ENCODE measurements at regions not wholly inside any gene's neighbourhood (a gene's known extent, or its start where the extent isn't known, plus 50 kb on each side); places are given as distances from the start of the nearest gene placed in this dataset.
A peak's percentile ranks its signal among the peaks of the same experiment; 100 is the strongest.
"Not testable (repeated sequence)": the region's sequence is repeated elsewhere in the genome, so short reads cannot be mapped to it uniquely, and the experiment has no call there.

- in situ Hi-C loops (cut with HindIII; ENCODE audit: low pct_unique_long_range_greater_than_20kb, low sequenced_read_pairs): not testable (repeated sequence)
- peak; percentile 11 to 35 for DNase-seq (ENCODE audit: low read depth in 1 of 2, low spot score in 1 of 2)
Observed at GRCh38 chr1:146478125-146478720, 249.4 kb upstream of the NOTCH2NLA start.

DNA sequence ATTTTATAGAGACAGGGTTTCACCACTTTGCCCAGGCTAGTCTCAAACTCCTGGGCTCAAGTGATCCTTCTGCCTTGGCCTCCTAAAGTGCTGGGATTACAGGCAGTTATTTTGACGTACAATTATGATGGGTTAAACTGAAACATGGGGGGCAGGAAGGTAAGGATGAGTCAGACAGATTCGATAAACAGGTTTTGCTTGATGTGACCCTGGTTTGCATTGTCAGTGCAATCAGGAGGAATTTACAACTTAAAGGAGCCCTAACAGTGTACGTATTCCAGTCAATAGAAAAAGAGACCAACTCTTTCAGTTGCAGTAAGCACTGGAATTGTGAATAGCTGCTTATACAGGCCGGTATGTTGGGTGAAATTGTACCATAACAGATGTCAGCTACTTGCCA, 246.3 kb upstream of the NOTCH2NLA start:
- DNase-seq (ENCODE audit: low read depth in 1 of 2, low spot score in 1 of 2); in situ Hi-C loops (cut with HindIII; ENCODE audit: low pct_unique_long_range_greater_than_20kb, low sequenced_read_pairs): not testable (repeated sequence)

GRCh38 chr1:146474216-146474615, 245.4 kb upstream of the NOTCH2NLA start:
- DNase-seq (ENCODE audit: low read depth in 1 of 2, low spot score in 1 of 2); in situ Hi-C loops (cut with HindIII; ENCODE audit: low pct_unique_long_range_greater_than_20kb, low sequenced_read_pairs): not testable (repeated sequence)

DNA sequence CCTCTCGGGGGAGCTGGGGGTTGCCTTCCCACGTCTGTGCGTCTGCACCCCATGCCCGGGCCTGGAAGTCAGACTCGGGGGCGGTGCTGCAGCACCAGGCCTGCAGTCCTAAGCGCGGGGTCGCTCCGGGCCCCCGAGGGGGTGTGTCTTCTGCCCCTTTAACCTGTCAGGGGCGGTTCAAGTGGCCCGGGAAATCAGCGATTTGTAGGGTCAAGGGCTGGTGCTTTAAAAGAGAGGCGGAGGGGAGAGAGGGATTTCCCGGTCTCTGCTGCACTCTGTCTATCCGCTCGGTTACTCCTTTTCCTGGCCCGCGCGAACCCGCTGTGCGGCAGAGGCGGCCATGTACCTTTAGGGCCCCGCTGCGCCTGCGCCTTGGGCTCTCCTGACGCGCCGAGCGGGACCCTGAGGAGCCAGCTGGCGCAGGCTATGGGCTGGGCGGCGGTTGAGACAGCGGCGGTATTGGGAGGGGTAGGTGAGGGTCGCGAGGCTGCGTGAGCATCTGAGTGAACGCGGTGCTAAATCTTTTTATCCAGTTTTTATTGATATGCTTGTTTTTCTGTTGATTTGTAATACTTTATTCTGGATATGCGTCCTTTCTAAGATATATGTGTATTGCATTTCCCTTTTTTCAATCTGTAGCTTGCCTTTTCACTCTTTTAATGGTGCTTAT, 243.5 kb upstream of the NOTCH2NLA start:
- DNase-seq (ENCODE audit: low read depth in 1 of 2, low spot score in 1 of 2): peak in 1 of 2 experiments; percentile 66
- in situ Hi-C loops (cut with HindIII; ENCODE audit: low pct_unique_long_range_greater_than_20kb, low sequenced_read_pairs): not testable (repeated sequence)

GRCh38 chr1:146459939-146460338, 231.1 kb upstream of the NOTCH2NLA start:
- in situ Hi-C loops (cut with HindIII; ENCODE audit: low pct_unique_long_range_greater_than_20kb, low sequenced_read_pairs); DNase-seq (ENCODE audit: low read depth in 1 of 2, low spot score in 1 of 2): not testable (repeated sequence)

DNA sequence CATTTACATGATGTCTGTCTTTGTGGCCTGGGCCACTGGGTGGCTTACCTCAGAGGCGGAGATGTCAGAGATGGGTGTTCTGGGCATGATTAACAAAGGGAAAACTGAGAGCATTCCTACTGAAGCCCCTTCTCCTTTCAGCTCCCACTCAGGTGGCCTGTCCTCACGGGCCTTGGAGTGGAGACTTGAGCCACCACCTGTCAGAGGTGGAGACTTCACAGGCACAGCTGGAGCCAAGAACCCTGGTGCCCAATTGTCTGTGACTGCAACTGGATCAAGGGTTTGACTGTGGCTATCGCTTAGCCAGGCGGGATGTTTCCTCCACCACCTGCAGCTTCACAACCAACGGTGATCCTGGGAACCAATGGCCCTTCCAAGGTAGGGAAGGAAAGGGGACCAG, 230.5 kb upstream of the NOTCH2NLA start:
- DNase-seq (ENCODE audit: low read depth in 1 of 2, low spot score in 1 of 2); in situ Hi-C loops (cut with HindIII; ENCODE audit: low pct_unique_long_range_greater_than_20kb, low sequenced_read_pairs): not testable (repeated sequence)

DNA sequence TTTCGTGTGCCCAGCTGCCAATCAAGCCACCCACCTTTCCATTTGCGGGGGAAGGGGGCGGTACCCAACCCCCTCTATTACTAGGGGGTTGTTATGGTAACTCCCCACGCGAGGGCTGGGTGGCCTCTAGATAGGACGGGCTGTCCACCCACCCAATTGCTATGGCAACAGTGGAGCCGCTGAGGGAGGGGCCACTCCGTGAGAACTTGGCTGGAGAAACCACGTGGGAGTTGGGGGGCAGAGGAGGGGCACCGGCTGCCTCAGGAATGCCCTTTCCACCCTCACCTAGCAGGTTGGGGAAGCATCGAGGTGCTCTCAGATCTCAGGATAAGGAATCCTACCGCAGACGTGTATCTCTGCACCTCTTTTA, 220.0 kb upstream of the NOTCH2NLA start:
- DNase-seq (ENCODE audit: low read depth in 1 of 2, low spot score in 1 of 2); in situ Hi-C loops (cut with HindIII; ENCODE audit: low pct_unique_long_range_greater_than_20kb, low sequenced_read_pairs): not testable (repeated sequence)

GRCh38 chr1:146448212-146448876, 219.5 kb upstream of the NOTCH2NLA start:
- DNase-seq (ENCODE audit: low read depth in 1 of 2, low spot score in 1 of 2); in situ Hi-C loops (cut with HindIII; ENCODE audit: low pct_unique_long_range_greater_than_20kb, low sequenced_read_pairs): not testable (repeated sequence)

- in situ Hi-C loops (cut with HindIII; ENCODE audit: low pct_unique_long_range_greater_than_20kb, low sequenced_read_pairs): not testable (repeated sequence)
- peak in 1 of 2 experiments; percentile 6 for DNase-seq (ENCODE audit: low read depth in 1 of 2, low spot score in 1 of 2)
Observed at GRCh38 chr1:146443871-146444222, 215.0 kb upstream of the NOTCH2NLA start.

DNA sequence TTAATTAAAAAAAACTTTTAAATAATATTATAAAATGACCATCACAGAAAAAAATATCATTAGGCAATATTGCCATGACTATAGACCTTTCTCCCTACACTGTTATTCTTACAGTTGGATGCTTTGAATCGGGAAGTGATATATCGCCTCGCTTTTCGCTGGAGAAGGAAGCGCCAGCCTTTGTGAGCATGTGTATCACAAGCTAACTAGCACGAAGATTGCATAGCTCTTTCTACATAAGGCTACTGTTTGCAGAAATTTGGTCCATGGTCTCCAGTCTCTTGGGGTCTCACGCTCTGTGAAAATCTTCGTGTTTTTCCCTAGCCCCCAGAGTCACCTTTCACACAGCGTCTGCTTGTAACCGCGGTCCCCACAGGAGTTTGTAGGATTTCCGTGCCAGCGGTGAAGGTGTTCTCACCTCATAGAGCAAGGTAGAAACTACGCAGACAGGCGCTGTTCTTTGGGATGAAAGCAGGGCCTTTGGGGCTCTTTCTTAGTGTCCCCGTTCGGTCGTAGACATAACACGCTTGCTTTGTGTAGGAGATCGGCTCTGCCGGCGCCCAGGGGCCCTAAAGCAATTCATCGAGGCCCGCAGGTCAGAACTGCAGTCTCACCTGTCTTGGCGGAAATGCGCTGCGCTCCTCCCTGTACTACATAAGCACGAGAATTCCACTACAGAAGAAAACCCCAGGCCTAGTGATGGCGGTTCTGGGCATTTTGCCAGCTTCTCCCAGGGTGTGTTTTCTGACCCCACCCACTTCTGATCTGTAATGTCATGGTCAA, 214.5 kb upstream of the NOTCH2NLA start:
- in situ Hi-C loops (cut with HindIII; ENCODE audit: low pct_unique_long_range_greater_than_20kb, low sequenced_read_pairs): not testable (repeated sequence)

DNA sequence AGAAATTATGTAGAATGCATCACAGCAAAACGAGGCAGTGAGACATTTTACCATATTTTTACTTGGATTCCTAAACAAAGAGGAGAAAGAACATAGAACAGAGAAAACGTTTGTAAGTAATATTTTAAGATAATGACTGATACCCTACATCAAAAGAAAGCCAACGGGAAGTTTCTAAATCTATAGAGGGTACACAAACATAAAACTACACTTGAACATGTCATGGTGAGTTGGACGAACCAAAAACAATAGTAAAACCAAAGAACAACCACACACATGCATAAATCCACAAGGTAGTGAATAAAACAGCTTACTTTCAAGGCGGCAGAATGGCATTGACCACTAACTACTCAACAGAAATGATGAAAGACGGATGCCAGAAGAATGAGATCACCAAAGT, 209.7 kb upstream of the NOTCH2NLA start:
- not testable (repeated sequence) for DNase-seq (ENCODE audit: low read depth in 1 of 2, low spot score in 1 of 2)

More for the DNA sequence above, 214.5 kb upstream of the NOTCH2NLA start:
- DNase-seq (ENCODE audit: low read depth in 1 of 2, low spot score in 1 of 2): not testable (repeated sequence)

GRCh38 chr1:146416642-146417041, 187.8 kb upstream of the NOTCH2NLA start:
- DNase-seq (ENCODE audit: low read depth in 1 of 2, low spot score in 1 of 2); in situ Hi-C loops (cut with HindIII; ENCODE audit: low pct_unique_long_range_greater_than_20kb, low sequenced_read_pairs): not testable (repeated sequence)

More for the DNA sequence above, 209.7 kb upstream of the NOTCH2NLA start:
- in situ Hi-C loops (cut with HindIII; ENCODE audit: low pct_unique_long_range_greater_than_20kb, low sequenced_read_pairs): not testable (repeated sequence)

DNA sequence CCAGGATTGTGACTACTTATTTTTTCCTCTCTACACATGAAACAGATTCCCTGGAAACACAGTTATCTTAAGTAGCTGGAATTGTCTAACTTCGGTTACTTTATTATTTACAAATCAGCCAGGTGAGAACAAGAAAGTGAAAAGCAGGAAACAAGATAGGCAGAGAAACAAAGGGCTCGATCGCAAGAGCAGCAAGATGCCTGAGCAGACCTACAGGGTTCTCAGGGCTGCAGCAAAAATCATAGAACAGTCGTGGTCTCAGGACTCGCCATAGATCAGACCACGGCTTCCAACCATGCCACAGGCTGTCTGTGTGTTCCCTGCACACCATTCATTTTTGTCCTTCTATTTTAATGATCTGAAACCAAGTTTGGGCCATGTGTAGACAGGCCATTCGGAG, 186.2 kb upstream of the NOTCH2NLA start:
- DNase-seq (ENCODE audit: low read depth in 1 of 2, low spot score in 1 of 2); in situ Hi-C loops (cut with HindIII; ENCODE audit: low pct_unique_long_range_greater_than_20kb, low sequenced_read_pairs): not testable (repeated sequence)

DNA sequence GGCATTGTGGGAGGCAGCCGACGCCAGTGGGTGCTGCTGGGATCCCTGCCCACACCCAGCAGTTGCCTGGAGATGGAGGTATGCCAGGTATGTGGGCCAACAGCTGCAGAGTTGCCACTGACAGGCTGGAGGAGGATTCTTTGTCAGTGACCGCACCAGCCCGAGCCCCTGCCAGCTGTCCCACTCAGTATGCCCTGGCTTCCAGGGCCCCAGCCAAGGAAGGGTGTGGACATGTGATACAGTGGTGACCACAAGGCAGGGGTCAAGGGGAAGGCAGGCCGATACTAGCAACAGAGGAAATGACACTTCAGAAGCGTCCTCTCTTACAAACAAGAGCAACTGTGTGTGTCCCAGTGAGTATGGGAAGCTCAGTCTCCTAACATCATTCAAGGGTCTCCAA, 185.1 kb upstream of the NOTCH2NLA start:
- DNase-seq (ENCODE audit: low read depth in 1 of 2, low spot score in 1 of 2): peak in 1 of 2 experiments; percentile 22
- in situ Hi-C loops (cut with HindIII; ENCODE audit: low pct_unique_long_range_greater_than_20kb, low sequenced_read_pairs): not testable (repeated sequence)

GRCh38 chr1:146411923-146412322, 183.1 kb upstream of the NOTCH2NLA start:
- in situ Hi-C loops (cut with HindIII; ENCODE audit: low pct_unique_long_range_greater_than_20kb, low sequenced_read_pairs); DNase-seq (ENCODE audit: low read depth in 1 of 2, low spot score in 1 of 2): not testable (repeated sequence)

GRCh38 chr1:146409817-146410441, 181.1 kb upstream of the NOTCH2NLA start:
- DNase-seq (ENCODE audit: low read depth in 1 of 2, low spot score in 1 of 2): peak; percentile 0 to 89
- in situ Hi-C loops (cut with HindIII; ENCODE audit: low pct_unique_long_range_greater_than_20kb, low sequenced_read_pairs): not testable (repeated sequence)

GRCh38 chr1:146409116-146409801, 180.4 kb upstream of the NOTCH2NLA start:
- in situ Hi-C loops (cut with HindIII; ENCODE audit: low pct_unique_long_range_greater_than_20kb, low sequenced_read_pairs): not testable (repeated sequence)
- peak in 1 of 2 experiments; percentile 58 for DNase-seq (ENCODE audit: low read depth in 1 of 2, low spot score in 1 of 2)

Measured in T47D (cell line).